ENCODE measurements at regions not wholly inside any gene's neighbourhood (a gene's known extent, or its start where the extent isn't known, plus 50 kb on each side); places are given as distances from the start of the nearest gene placed in this dataset.

- no peak for TF ChIP-seq HMGXB3 (CRISPR knock-in tag; IDR thresholded peaks at IDR 0.05; ENCODE audit: borderline replicate concordance)
- no peak for TF ChIP-seq ZNF431 (CRISPR knock-in tag; IDR thresholded peaks at IDR 0.05; ENCODE audit: borderline replicate concordance, low read depth)
- no peak for TF ChIP-seq TFAP4 (IDR thresholded peaks at IDR 0.05; ENCODE audit: borderline replicate concordance, low read depth)
- no peak for TF ChIP-seq ZNF629 (CRISPR knock-in tag; conservative IDR thresholded peaks at IDR 0.05)
- TF ChIP-seq HOXA5 (CRISPR knock-in tag; IDR thresholded peaks at IDR 0.05), result no peak
- TF ChIP-seq ZBTB4 (CRISPR knock-in tag; IDR thresholded peaks at IDR 0.05; ENCODE audit: borderline replicate concordance), result no peak
- TF ChIP-seq PLSCR1 (CRISPR knock-in tag; IDR thresholded peaks at IDR 0.05; ENCODE audit: borderline replicate concordance), result no peak
Measured at GRCh38 chr20:47981222-47981621, 195.9 kb upstream of the SULF2 start (continued).
